ENCODE measurements at regions not wholly inside any gene's neighbourhood (a gene's known extent, or its start where the extent isn't known, plus 50 kb on each side); places are given as distances from the start of the nearest gene placed in this dataset.
"Not testable (repeated sequence)": the region's sequence is repeated elsewhere in the genome, so short reads cannot be mapped to it uniquely, and the experiment has no call there.

DNA sequence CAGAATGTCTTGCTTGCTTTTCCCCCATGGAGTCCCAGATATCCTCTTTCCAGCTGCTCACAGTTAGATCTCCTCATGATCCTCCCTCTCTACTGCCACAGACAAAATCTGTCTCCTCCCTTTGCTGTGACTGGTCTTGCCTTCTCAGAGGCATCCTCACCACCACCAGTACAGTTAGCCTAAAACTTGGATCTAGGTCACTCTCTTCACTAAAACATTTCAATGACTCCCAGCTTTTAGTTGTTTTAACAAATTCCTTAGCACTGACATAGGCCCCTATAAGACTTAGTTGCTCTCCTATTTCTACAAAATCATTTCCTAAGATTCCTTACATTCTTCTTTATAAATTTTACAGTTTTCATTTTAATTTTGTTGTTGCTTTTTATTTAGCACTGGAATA, 734.2 kb upstream of the CHAC2 start:
- H4K8ac ChIP-seq (ENCODE audit: low read depth, low read length) = no peak overlapping the region
- H2BK5ac ChIP-seq (ENCODE audit: low read length) = no peak overlapping the region
- H2BK15ac ChIP-seq (ENCODE audit: low read length) = no peak overlapping the region

DNA sequence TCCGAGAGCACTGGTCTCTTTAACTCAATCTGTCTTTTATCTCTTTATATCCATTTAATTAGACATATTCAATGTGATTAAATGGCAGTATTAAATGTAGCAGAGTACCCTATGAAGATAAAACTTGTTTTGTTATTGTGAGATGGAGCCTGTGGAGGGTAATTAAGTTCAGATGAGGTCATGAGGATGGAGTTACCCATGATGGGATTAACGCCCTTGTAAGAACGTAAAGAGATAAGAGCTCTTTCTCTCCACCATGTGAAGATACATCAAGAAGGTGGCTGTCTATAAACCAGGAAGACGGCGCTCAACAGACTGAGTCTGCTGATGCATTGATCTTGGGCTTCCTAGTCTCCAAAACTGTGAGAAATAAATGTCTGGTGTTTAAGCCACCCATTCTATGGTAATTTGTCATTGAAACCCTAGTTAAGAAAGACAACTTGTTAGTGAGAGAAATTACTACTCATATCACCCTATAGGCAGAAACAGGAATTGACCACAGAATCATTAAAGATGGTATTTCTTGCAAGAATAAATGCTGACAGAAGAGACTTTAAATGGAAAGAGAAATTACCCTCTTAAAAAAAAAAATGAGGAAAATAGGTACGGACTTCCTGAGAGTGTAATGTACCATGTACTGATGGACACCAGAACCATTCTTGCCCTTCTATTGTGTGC, 738.7 kb upstream of the CHAC2 start:
- H3K79me1 ChIP-seq (ENCODE audit: low read depth, low read length) = no peaks in the 10 kb centered on the region
- no peak for DNase-seq (ENCODE audit: low spot score)
- H3K18ac ChIP-seq (ENCODE audit: low read length) = no peak overlapping the region
- no peak overlapping the region for H3K23ac ChIP-seq (ENCODE audit: low read depth, low read length, poor library complexity)
- H3K14ac ChIP-seq (ENCODE audit: low read length) = no peak overlapping the region
- H3K27me3 ChIP-seq (ENCODE audit: control insufficient read depth in 3 of 3, insufficient read depth in 3 of 3, low read depth in 1 of 3, low read length in 3 of 3) = no peaks in the 10 kb centered on the region
- H3K4me1 ChIP-seq (ENCODE audit: control insufficient read depth in 2 of 2, insufficient read depth in 1 of 2, low read depth in 1 of 2, low read length in 2 of 2) = no peaks in the 10 kb centered on the region
- no peaks in the 10 kb centered on the region for H3K9me3 ChIP-seq (replicated peaks in 1 of 2; ENCODE audit: control insufficient read depth in 2 of 2, insufficient read depth in 1 of 2, low read depth in 1 of 2, low read length in 2 of 2)
- no peak overlapping the region for H2BK15ac ChIP-seq (ENCODE audit: low read length)
- H3K27ac ChIP-seq (replicated peaks; ENCODE audit: low read length) = no peak overlapping the region
- H2BK5ac ChIP-seq (ENCODE audit: low read length) = no peak overlapping the region
- WGBS, 2 donors (ENCODE audit: extremely low coverage in 2 of 2, insufficient read length in 2 of 2, insufficient replicate concordance in 1 of 2) = no CpG with 5 or more reads among the region's 6 CpGs
- no peak overlapping the region for H2BK12ac ChIP-seq (ENCODE audit: low read length)
- H4K8ac ChIP-seq (ENCODE audit: low read depth, low read length) = no peak overlapping the region
- no peaks in the 10 kb centered on the region for H3K36me3 ChIP-seq (replicated peaks in 1 of 2; ENCODE audit: control insufficient read depth in 2 of 2, insufficient read depth in 2 of 2, low read length in 2 of 2)
- H3K4me3 ChIP-seq (ENCODE audit: low read length in 2 of 2) = no peak overlapping the region
- no peak overlapping the region for H2AFZ ChIP-seq (ENCODE audit: low read length)
- no peak overlapping the region for H3K4me2 ChIP-seq (ENCODE audit: insufficient read depth, low read length, poor library complexity, severe bottlenecking)
- H2BK120ac ChIP-seq (ENCODE audit: low read depth, low read length) = no peak overlapping the region
- H4K91ac ChIP-seq (ENCODE audit: low read depth, low read length, poor library complexity) = no peak overlapping the region
- no peak overlapping the region for H2AK5ac ChIP-seq (ENCODE audit: low read depth, low read length)
- H3K4ac ChIP-seq (ENCODE audit: low read length) = no peak overlapping the region
- H3K9ac ChIP-seq (ENCODE audit: low read depth, low read length, poor library complexity) = no peak overlapping the region

More for the DNA sequence above, 734.2 kb upstream of the CHAC2 start:
- H2BK12ac ChIP-seq (ENCODE audit: low read length) = no peak overlapping the region
- no peak overlapping the region for H2BK120ac ChIP-seq (ENCODE audit: low read depth, low read length)
- H2AFZ ChIP-seq (ENCODE audit: low read length) = no peak overlapping the region
- no peaks in the 10 kb centered on the region for H3K79me1 ChIP-seq (ENCODE audit: low read depth, low read length)
- no peak overlapping the region for H3K4ac ChIP-seq (ENCODE audit: low read length)
- no peak overlapping the region for H3K18ac ChIP-seq (ENCODE audit: low read length)
- DNase-seq (ENCODE audit: low spot score) = no peak
- H3K4me3 ChIP-seq (ENCODE audit: low read length in 2 of 2) = no peak overlapping the region
- H4K91ac ChIP-seq (ENCODE audit: low read depth, low read length, poor library complexity) = no peak overlapping the region
- no peak overlapping the region for H3K27ac ChIP-seq (replicated peaks; ENCODE audit: low read length)
- no peak overlapping the region for H3K23ac ChIP-seq (ENCODE audit: low read depth, low read length, poor library complexity)
- H3K27me3 ChIP-seq (ENCODE audit: control insufficient read depth in 3 of 3, insufficient read depth in 3 of 3, low read depth in 1 of 3, low read length in 3 of 3) = no peaks in the 10 kb centered on the region
- H3K14ac ChIP-seq (ENCODE audit: low read length) = no peak overlapping the region
- no peaks in the 10 kb centered on the region for H3K4me1 ChIP-seq (ENCODE audit: control insufficient read depth in 2 of 2, insufficient read depth in 1 of 2, low read depth in 1 of 2, low read length in 2 of 2)
- no peaks in the 10 kb centered on the region for H3K9me3 ChIP-seq (replicated peaks in 1 of 2; ENCODE audit: control insufficient read depth in 2 of 2, insufficient read depth in 1 of 2, low read depth in 1 of 2, low read length in 2 of 2)
- H3K4me2 ChIP-seq (ENCODE audit: insufficient read depth, low read length, poor library complexity, severe bottlenecking) = no peak overlapping the region
- H3K36me3 ChIP-seq (replicated peaks in 1 of 2; ENCODE audit: control insufficient read depth in 2 of 2, insufficient read depth in 2 of 2, low read length in 2 of 2) = no peaks in the 10 kb centered on the region
- H2AK5ac ChIP-seq (ENCODE audit: low read depth, low read length) = no peak overlapping the region
- H3K9ac ChIP-seq (ENCODE audit: low read depth, low read length, poor library complexity) = no peak overlapping the region

DNA sequence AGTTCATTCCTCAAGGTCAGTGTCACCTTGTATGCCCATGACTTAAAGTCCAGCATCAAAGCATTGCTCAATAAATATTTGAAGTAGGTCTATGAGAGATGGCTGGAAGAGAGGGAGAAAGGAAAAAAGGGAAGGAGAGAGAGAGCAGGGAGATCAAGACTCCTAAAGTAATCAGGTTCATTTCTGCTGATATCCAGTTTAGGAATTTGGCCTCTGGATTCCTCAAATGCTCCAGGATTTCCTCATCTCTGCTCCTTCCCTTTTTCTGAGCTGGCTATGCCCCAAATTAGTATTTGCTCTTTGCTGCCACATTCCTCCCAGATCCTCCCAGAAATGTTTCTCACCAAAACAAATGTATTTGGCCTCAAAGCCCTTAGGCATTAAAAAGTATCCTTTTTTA, 739.4 kb upstream of the CHAC2 start:
- Histone ChIP-seq H3K23ac (ENCODE audit: low read depth, low read length, poor library complexity) (no peak overlapping the region), H3K4ac (ENCODE audit: low read length) (no peak overlapping the region), H2BK120ac (ENCODE audit: low read depth, low read length) (no peak overlapping the region), H4K91ac (ENCODE audit: low read depth, low read length, poor library complexity) (no peak overlapping the region), H3K14ac (ENCODE audit: low read length) (no peak overlapping the region), H3K9me3 (replicated peaks in 1 of 2; ENCODE audit: control insufficient read depth in 2 of 2, insufficient read depth in 1 of 2, low read depth in 1 of 2, low read length in 2 of 2) (no peaks in the 10 kb centered on the region), H2BK15ac (ENCODE audit: low read length) (no peak overlapping the region), H3K36me3 (replicated peaks in 1 of 2; ENCODE audit: control insufficient read depth in 2 of 2, insufficient read depth in 2 of 2, low read length in 2 of 2) (no peaks in the 10 kb centered on the region), H3K27me3 (ENCODE audit: control insufficient read depth in 3 of 3, insufficient read depth in 3 of 3, low read depth in 1 of 3, low read length in 3 of 3) (no peaks in the 10 kb centered on the region), H2AFZ (ENCODE audit: low read length) (no peak overlapping the region), H3K18ac (ENCODE audit: low read length) (no peak overlapping the region), H3K4me2 (ENCODE audit: insufficient read depth, low read length, poor library complexity, severe bottlenecking) (no peak overlapping the region), H2BK12ac (ENCODE audit: low read length) (no peak overlapping the region), H3K27ac (replicated peaks; ENCODE audit: low read length) (no peak overlapping the region), H3K4me3 (ENCODE audit: low read length in 2 of 2) (no peak overlapping the region), H3K9ac (ENCODE audit: low read depth, low read length, poor library complexity) (no peak overlapping the region), H4K8ac (ENCODE audit: low read depth, low read length) (no peak overlapping the region), H2AK5ac (ENCODE audit: low read depth, low read length) (no peak overlapping the region), H3K4me1 (ENCODE audit: control insufficient read depth in 2 of 2, insufficient read depth in 1 of 2, low read depth in 1 of 2, low read length in 2 of 2) (no peaks in the 10 kb centered on the region), H3K79me1 (ENCODE audit: low read depth, low read length) (no peaks in the 10 kb centered on the region), H2BK5ac (ENCODE audit: low read length) (no peak overlapping the region)
- no peak for DNase-seq (ENCODE audit: low spot score)

DNA sequence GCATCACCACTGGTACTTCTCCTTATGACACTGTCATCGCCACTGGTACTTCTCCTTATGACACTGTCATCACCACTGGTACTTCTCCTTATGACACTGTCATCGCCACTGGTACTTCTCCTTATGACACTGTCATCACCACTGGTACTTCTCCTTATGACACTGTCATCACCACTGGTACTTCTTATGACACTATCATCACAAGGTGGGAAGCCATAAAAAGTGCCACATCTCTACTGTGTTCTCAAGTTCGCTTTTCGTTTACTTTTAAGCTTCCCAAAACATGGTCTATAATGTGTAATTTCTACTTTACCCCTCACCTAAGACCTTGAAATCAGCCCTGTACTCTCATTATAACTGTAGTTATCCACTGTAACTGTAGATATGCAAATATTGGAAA, 745.4 kb upstream of the CHAC2 start:
- not testable (repeated sequence) for H3K27me3 ChIP-seq (ENCODE audit: control insufficient read depth in 3 of 3, insufficient read depth in 3 of 3, low read depth in 1 of 3, low read length in 3 of 3); H3K4me3 ChIP-seq (ENCODE audit: low read length in 2 of 2); H4K91ac ChIP-seq (ENCODE audit: low read depth, low read length, poor library complexity); H2AFZ ChIP-seq (ENCODE audit: low read length); DNase-seq (ENCODE audit: low spot score); H3K9ac ChIP-seq (ENCODE audit: low read depth, low read length, poor library complexity); H3K4me2 ChIP-seq (ENCODE audit: insufficient read depth, low read length, poor library complexity, severe bottlenecking); H3K23ac ChIP-seq (ENCODE audit: low read depth, low read length, poor library complexity); H3K27ac ChIP-seq (replicated peaks; ENCODE audit: low read length); H2BK120ac ChIP-seq (ENCODE audit: low read depth, low read length); H3K14ac ChIP-seq (ENCODE audit: low read length); H2BK15ac ChIP-seq (ENCODE audit: low read length); H3K9me3 ChIP-seq (replicated peaks in 1 of 2; ENCODE audit: control insufficient read depth in 2 of 2, insufficient read depth in 1 of 2, low read depth in 1 of 2, low read length in 2 of 2); H2AK5ac ChIP-seq (ENCODE audit: low read depth, low read length); H3K4ac ChIP-seq (ENCODE audit: low read length); H4K8ac ChIP-seq (ENCODE audit: low read depth, low read length); H3K36me3 ChIP-seq (replicated peaks in 1 of 2; ENCODE audit: control insufficient read depth in 2 of 2, insufficient read depth in 2 of 2, low read length in 2 of 2); H3K4me1 ChIP-seq (ENCODE audit: control insufficient read depth in 2 of 2, insufficient read depth in 1 of 2, low read depth in 1 of 2, low read length in 2 of 2); H2BK5ac ChIP-seq (ENCODE audit: low read length); H3K18ac ChIP-seq (ENCODE audit: low read length); H3K79me1 ChIP-seq (ENCODE audit: low read depth, low read length); H2BK12ac ChIP-seq (ENCODE audit: low read length)
- no CpG with 5 or more reads among the region's 4 CpGs for WGBS, 2 donors (ENCODE audit: extremely low coverage in 2 of 2, insufficient read length in 2 of 2, insufficient replicate concordance in 1 of 2)

Data from neuronal stem cell (in vitro differentiated cells).